Gastrocnemius medialis (tissue), 4 donors: ENCODE measurements at regions not wholly inside any gene's neighbourhood (a gene's known extent, or its start where the extent isn't known, plus 50 kb on each side); places are given as distances from the start of the nearest gene placed in this dataset.

Experiments
- ATAC-seq, 2 donors: fragments of 150-250 bp; one replicate each; pipeline ENCODE4 v1.9.1; 2016
- DNase-seq, 2 donors: peaks; one replicate each; pipeline ENCODE4 v3.0.0-alpha.2; 2019
- H3K27ac ChIP-seq, 4 donors: fragments of 200-600 bp; sonication (generic); 1 replicate in 1 of 4; 2 replicates in 3 of 4; pipeline ENCODE4 v1.5.1; 2016 to 2018; ENCODE audit warnings: mild to moderate bottlenecking in 2 of 4, moderate library complexity in 1 of 4
- H3K27me3 ChIP-seq, 3 donors: fragments of 200-600 bp; sonication (generic) in 2 of 3; 1 replicate in 1 of 3; 2 replicates in 2 of 3; pipeline versions ENCODE4 v1.5.1 to v1.6.0; 2016 to 2019; ENCODE audit warnings: mild to moderate bottlenecking in 1 of 3, moderate library complexity in 1 of 3
- H3K36me3 ChIP-seq, 2 donors: fragments of 200-600 bp; sonication (generic) in 1 of 2; one replicate each; pipeline ENCODE4 v1.5.1; 2017 to 2018
- H3K4me1 ChIP-seq, 2 donors: fragments of 200-600 bp; sonication (generic) in 1 of 2; one replicate each; pipeline ENCODE4 v1.5.1; 2016 to 2017; ENCODE audit warnings: mild to moderate bottlenecking in 2 of 2
- H3K4me3 ChIP-seq, 4 donors: fragments of 200-600 bp; sonication (generic) in 3 of 4; 1 replicate in 1 of 4; 2 replicates in 3 of 4; pipeline ENCODE4 v1.5.1; 2016 to 2019; ENCODE audit warnings: mild to moderate bottlenecking in 2 of 4
- H3K9me3 ChIP-seq, 3 donors: fragments of 200-600 bp; sonication (generic) in 2 of 3; 1 replicate in 1 of 3; 2 replicates in 2 of 3; pipeline ENCODE4 v1.5.1; 2016 to 2019
- POLR2A ChIP-seq, 2 donors: fragments of 450-650 bp; IDR thresholded peaks; one replicate each; pipeline ENCODE4 v1.6.1; 2017; ENCODE audit warnings: antibody characterized with exemption in 2 of 2, mild to moderate bottlenecking in 2 of 2, moderate library complexity in 2 of 2
- in situ Hi-C, 4 donors: fragments of 200-750 bp; cut with MboI; loops; one replicate each; pipeline versions ENCODE4 v1.15.0 to v1.8.0; 2017; ENCODE audit warnings: low sequenced_read_pairs in 4 of 4
- intact Hi-C: fragments of 100-400 bp; cut with DNase I; formaldehyde crosslinking; loops from one replicate; pipeline ENCODE4 v1.15.1; 2023; ENCODE audit warnings: low total_unique reads
- TF ChIP-seq, protein P1 (sequence below), 5 experiments: fragments of 450-650 bp in 3 of 5; fragments of 200-600 bp in 2 of 5; sonication (generic) in 2 of 5; IDR thresholded peaks in 4 of 5; conservative IDR thresholded peaks in 1 of 5; 1 replicate in 4 of 5; 2 replicates in 1 of 5; pipeline ENCODE4 v1.5.1; 2016 to 2019; ENCODE audit warnings: antibody characterized with exemption in 5 of 5, mild to moderate bottlenecking in 3 of 5, moderate library complexity in 3 of 5

DNA sequence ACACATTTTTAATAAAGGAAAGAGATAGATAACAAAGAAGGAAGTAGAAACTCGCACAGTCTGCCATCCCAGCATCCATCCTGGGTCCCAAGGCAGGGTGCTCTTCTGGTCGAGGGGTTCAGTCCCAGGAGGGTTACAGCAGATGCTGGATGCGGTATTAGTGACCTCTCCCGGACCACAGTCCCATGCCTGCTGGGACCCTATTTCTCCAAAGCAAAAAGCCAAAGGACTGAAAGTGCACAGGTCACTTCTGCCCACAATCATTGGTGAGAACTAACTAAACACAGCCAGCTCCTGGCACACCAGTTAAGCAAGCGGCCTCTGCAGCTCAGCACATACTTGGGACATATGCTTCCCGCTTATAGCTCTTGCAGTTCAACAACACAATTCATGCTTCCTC lies 96.1 kb upstream of the HABP2 start:
- ATAC-seq, result no peak
- H3K27ac ChIP-seq, result no peak overlapping the region
- H3K9me3 ChIP-seq, result no peaks in the 10 kb centered on the region
- H3K4me3 ChIP-seq, result no peak overlapping the region
- DNase-seq, result no peak
- no peaks in the 10 kb centered on the region for H3K36me3 ChIP-seq
- in situ Hi-C loops (no loop called here), intact Hi-C loops (no loop called here)
- H3K27me3 ChIP-seq, result no peaks in the 10 kb centered on the region
- H3K4me1 ChIP-seq, result no peaks in the 10 kb centered on the region
- no peak for TF ChIP-seq POLR2A (IDR thresholded peaks at IDR 0.05)
- TF ChIP-seq, protein P1, sequence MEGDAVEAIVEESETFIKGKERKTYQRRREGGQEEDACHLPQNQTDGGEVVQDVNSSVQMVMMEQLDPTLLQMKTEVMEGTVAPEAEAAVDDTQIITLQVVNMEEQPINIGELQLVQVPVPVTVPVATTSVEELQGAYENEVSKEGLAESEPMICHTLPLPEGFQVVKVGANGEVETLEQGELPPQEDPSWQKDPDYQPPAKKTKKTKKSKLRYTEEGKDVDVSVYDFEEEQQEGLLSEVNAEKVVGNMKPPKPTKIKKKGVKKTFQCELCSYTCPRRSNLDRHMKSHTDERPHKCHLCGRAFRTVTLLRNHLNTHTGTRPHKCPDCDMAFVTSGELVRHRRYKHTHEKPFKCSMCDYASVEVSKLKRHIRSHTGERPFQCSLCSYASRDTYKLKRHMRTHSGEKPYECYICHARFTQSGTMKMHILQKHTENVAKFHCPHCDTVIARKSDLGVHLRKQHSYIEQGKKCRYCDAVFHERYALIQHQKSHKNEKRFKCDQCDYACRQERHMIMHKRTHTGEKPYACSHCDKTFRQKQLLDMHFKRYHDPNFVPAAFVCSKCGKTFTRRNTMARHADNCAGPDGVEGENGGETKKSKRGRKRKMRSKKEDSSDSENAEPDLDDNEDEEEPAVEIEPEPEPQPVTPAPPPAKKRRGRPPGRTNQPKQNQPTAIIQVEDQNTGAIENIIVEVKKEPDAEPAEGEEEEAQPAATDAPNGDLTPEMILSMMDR (IDR thresholded peaks at IDR 0.05 in 4 of 5, conservative IDR thresholded peaks at IDR 0.05 in 1 of 5), result no peak

DNA sequence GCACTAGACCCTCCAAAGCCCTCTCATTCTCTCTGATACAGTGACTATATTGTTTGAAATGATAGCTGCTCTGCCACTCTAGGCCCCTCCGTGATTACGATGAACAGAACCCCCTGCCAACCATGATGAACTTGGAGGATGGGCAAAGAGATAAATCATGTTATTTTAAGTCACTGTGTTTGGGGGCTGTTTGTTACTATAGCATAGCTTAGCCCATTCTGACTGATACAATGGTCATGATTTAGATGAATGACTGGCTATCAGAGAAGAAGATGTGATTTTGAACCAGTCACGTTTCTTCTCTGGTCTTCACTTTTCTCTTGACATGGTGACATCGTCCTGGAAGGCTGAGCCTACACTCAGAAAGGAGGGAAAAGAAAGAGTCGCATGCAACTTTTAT lies 95.4 kb upstream of the HABP2 start:
- ATAC-seq (no peak), DNase-seq (no peak)
- H3K9me3 ChIP-seq, result no peaks in the 10 kb centered on the region
- in situ Hi-C loops (no loop called here), intact Hi-C loops (no loop called here)
- no peaks in the 10 kb centered on the region for H3K27me3 ChIP-seq
- no peak overlapping the region for H3K27ac ChIP-seq
- no peaks in the 10 kb centered on the region for H3K36me3 ChIP-seq
- TF ChIP-seq POLR2A (IDR thresholded peaks at IDR 0.05), result no peak
- TF ChIP-seq, protein P1 (IDR thresholded peaks at IDR 0.05 in 4 of 5, conservative IDR thresholded peaks at IDR 0.05 in 1 of 5), result no peak
- no peak overlapping the region for H3K4me3 ChIP-seq
- no peaks in the 10 kb centered on the region for H3K4me1 ChIP-seq

DNA sequence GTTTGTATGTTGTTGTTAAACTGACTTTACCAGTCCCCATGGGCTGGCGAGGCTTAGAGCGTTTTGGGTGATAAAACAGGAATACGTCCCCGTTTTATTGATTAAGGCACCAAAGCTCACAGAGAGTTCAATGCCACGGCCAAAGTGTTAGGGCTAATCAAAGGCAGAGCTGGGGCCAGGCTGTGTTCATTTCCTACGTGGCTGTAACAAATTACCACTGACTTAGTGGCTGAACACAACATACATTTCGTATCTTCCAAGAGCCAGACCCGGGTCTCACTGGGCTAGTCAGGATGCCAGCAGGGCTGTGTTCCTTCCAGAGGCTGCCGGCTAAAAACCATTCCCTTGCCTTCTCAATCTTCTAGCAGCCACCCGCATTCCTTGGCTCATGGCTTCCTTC lies 94.4 kb upstream of the HABP2 start:
- no peaks in the 10 kb centered on the region for H3K36me3 ChIP-seq
- no peaks in the 10 kb centered on the region for H3K4me1 ChIP-seq
- DNase-seq, result no peak
- in situ Hi-C loops, result no loop called here
- H3K27ac ChIP-seq, result no peak overlapping the region
- no peak for ATAC-seq
- intact Hi-C loops, result no loop called here
- no peaks in the 10 kb centered on the region for H3K9me3 ChIP-seq
- H3K4me3 ChIP-seq, result no peak overlapping the region
- TF ChIP-seq, protein P1 (IDR thresholded peaks at IDR 0.05 in 4 of 5, conservative IDR thresholded peaks at IDR 0.05 in 1 of 5), result no peak
- TF ChIP-seq POLR2A (IDR thresholded peaks at IDR 0.05), result no peak
- no peaks in the 10 kb centered on the region for H3K27me3 ChIP-seq

DNA sequence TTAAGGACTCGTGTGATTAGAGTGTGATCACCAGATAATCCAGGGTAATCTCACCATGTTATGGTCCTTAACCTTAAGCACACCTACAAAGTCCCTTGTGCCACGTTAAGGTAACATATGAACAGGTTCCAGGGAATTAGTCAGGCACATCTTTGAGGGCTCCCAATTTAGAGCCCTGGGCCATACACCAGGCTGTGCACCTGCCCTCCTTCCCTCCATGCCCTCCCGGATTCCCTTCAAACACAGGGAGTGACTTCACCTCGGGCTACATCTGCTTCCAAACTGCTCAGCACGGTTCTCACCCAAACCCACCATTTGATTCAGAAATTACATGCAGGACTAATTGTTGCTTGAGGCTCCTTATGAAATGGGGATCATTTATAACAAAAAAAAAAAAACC lies 93.9 kb upstream of the HABP2 start:
- Histone ChIP-seq H3K4me3 (no peak overlapping the region), H3K27me3 (no peaks in the 10 kb centered on the region), H3K9me3 (no peaks in the 10 kb centered on the region), H3K36me3 (no peaks in the 10 kb centered on the region), H3K4me1 (no peaks in the 10 kb centered on the region), H3K27ac (no peak overlapping the region)
- ATAC-seq, result no peak
- in situ Hi-C loops (no loop called here), intact Hi-C loops (no loop called here)
- no peak for DNase-seq
- TF ChIP-seq, protein P1 (IDR thresholded peaks at IDR 0.05 in 4 of 5, conservative IDR thresholded peaks at IDR 0.05 in 1 of 5), result no peak
- TF ChIP-seq POLR2A (IDR thresholded peaks at IDR 0.05), result no peak

DNA sequence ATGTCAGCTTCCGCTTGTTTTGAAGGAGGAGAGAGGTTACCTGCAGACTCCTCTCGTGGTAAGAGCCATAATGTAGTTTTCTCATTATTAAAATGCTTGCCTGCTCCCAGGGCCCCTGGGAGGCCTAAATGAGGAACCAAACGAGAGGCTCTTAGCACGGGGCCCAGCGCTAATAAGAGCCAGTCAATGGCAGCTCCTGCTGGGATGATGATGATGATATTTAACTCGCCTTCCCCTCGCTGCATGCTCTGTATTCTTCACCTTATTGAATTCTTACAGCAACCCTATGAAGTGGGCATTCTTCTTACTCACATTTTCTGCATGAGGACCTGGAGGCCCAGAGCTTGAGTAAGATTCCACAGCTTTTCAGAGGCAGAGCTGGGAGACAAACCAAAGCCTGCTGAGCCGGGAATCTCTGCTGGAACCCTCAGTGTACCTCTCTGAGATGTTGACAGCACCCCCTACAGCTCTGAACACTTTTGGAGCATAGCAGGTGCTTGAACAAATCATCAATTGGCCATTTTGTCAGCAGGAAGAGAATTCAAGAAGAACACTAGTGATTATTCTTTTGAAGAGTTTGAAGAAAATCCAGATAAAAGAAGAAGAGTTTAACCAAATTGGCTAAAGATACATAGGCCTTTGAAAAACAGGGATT lies 93.1 kb upstream of the HABP2 start:
- DNase-seq (no peak), ATAC-seq (no peak)
- H3K4me3 ChIP-seq, result no peak overlapping the region
- intact Hi-C loops, result no loop called here
- H3K4me1 ChIP-seq, result no peaks in the 10 kb centered on the region
- TF ChIP-seq, protein P1 (IDR thresholded peaks at IDR 0.05 in 4 of 5, conservative IDR thresholded peaks at IDR 0.05 in 1 of 5), result no peak
- TF ChIP-seq POLR2A (IDR thresholded peaks at IDR 0.05), result no peak
- in situ Hi-C loops, result no loop called here
- H3K27me3 ChIP-seq, result no peaks in the 10 kb centered on the region
- H3K9me3 ChIP-seq, result no peaks in the 10 kb centered on the region
- H3K36me3 ChIP-seq, result no peaks in the 10 kb centered on the region
- no peak overlapping the region for H3K27ac ChIP-seq
